ENCODE measurements at regions not wholly inside any gene's neighbourhood (a gene's known extent, or its start where the extent isn't known, plus 50 kb on each side); places are given as distances from the start of the nearest gene placed in this dataset.

- TF ChIP-seq RCOR1 (IDR thresholded peaks at IDR 0.05; ENCODE audit: borderline replicate concordance in 1 of 2, low read depth in 2 of 2, low read length in 2 of 2) (no peak), RBM17 (IDR thresholded peaks at IDR 0.05; ENCODE audit: borderline replicate concordance, low read depth, low read length) (no peak), POLR2A (conservative IDR thresholded peaks at IDR 0.05) (no peak), SMARCC2 (IDR thresholded peaks at IDR 0.05; ENCODE audit: low read depth) (no peak), SUPT5H (IDR thresholded peaks at IDR 0.05) (no peak), FOXM1 (IDR thresholded peaks at IDR 0.05; ENCODE audit: low read depth) (no peak), FOXM1 (CRISPR knock-in tag; IDR thresholded peaks at IDR 0.05; ENCODE audit: low read depth) (no peak), EGR1 (conservative IDR thresholded peaks at IDR 0.05) (no peak), THRA (IDR thresholded peaks at IDR 0.05) (no peak), ZNF609 (CRISPR knock-in tag; IDR thresholded peaks at IDR 0.05; ENCODE audit: borderline replicate concordance) (no peak), ATF1 (CRISPR knock-in tag; IDR thresholded peaks at IDR 0.05) (no peak), ATF1 (tag; IDR thresholded peaks at IDR 0.05) (no peak)
These were observed 178.2 kb upstream of the CST7 start for GRCh38 chr20:24770628-24771541.
